AG04450 (cell line): ENCODE measurements at regions not wholly inside any gene's neighbourhood (a gene's known extent, or its start where the extent isn't known, plus 50 kb on each side); places are given as distances from the start of the nearest gene placed in this dataset.

Experiments used
- CTCF ChIA-PET: fragments of 300-600, 350-600 bp; formaldehyde crosslinking; extraction: SDS; loops from one replicate; lab custom pipeline; 2022; ENCODE audit warnings: antibody characterized with exemption, inconsistent platforms; lab: Charles Lee
- POLR2A ChIA-PET: fragments of 350-600 bp; formaldehyde crosslinking; extraction: SDS; loops from one replicate; lab custom pipeline; 2021; ENCODE audit warnings: antibody characterized with exemption, inconsistent platforms; lab: Yijun Ruan, JAX
- DNase-seq: peaks from one replicate; pipeline ENCODE4 v3.0.0-alpha.2; 2011; ENCODE audit warnings: low read depth, low spot score
- H3K27ac ChIP-seq: one replicate; pipeline ENCODE4 v1.5.1; 2012; ENCODE audit warnings: low read depth, low read length, control low read depth
- H3K27me3 ChIP-seq: one replicate; pipeline ENCODE4 v1.6.0; 2012; ENCODE audit warnings: low read length; ENCODE audit not compliant: control insufficient read depth, insufficient read depth
- H3K4me3 ChIP-seq: 2 replicates; pipeline ENCODE4 v1.5.1; 2011; ENCODE audit warnings: mild to moderate bottlenecking, low read depth, low read length, control low read depth
- H3K9me3 ChIP-seq: 2 replicates; pipeline ENCODE4 v1.5.1; 2012; ENCODE audit warnings: low read length; ENCODE audit not compliant: control insufficient read depth, insufficient read depth
- TF ChIP-seq, protein P1 (sequence below): IDR thresholded peaks from 2 replicates; pipeline ENCODE4 v1.5.1; 2011; ENCODE audit warnings: low read depth, low read length, control low read depth, inconsistent platforms

DNA sequence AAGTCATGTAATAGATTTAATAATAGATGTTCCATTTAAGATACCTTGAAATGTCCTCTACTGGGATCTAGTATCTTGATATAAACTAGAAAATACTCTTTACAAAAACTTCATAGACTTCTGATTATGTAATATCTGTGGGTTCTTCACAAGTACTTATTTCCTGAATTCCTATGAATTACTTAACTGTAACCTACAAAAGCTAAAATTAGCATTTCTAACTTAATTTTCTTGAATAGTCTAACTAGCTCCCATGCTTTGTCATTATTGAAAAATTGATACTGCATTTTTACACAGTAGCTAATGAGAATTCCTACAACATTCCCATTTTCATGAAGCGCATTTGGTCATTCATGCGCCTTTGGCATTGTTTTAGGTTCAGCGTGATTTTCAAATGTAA is 1828.2 kb downstream of the MAT2B start:
- TF ChIP-seq, protein P1, sequence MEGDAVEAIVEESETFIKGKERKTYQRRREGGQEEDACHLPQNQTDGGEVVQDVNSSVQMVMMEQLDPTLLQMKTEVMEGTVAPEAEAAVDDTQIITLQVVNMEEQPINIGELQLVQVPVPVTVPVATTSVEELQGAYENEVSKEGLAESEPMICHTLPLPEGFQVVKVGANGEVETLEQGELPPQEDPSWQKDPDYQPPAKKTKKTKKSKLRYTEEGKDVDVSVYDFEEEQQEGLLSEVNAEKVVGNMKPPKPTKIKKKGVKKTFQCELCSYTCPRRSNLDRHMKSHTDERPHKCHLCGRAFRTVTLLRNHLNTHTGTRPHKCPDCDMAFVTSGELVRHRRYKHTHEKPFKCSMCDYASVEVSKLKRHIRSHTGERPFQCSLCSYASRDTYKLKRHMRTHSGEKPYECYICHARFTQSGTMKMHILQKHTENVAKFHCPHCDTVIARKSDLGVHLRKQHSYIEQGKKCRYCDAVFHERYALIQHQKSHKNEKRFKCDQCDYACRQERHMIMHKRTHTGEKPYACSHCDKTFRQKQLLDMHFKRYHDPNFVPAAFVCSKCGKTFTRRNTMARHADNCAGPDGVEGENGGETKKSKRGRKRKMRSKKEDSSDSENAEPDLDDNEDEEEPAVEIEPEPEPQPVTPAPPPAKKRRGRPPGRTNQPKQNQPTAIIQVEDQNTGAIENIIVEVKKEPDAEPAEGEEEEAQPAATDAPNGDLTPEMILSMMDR = no peak
- CTCF ChIA-PET = no interaction called here
- DNase-seq = no peak

DNA sequence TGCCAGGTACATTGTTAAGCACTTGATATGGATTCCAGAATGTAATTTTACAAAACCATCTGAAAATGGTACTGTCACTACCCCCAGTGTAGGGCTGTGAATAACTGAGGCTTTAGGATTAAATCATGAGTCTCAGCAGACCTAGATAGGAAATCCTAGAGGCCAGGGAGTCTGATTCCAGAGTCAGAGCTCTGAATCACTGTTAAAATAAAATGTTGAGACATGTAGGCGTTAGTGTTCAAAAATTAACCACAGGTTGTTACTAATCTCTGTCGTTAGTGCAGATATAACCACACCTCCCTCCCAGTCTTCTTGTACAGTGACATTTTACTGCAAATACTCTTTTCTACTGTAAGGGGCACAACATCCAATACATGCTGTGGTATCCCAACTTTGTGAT is 1828.8 kb downstream of the MAT2B start:
- POLR2A ChIA-PET = no interaction called here
- CTCF ChIA-PET = no interaction called here
- H3K9me3 ChIP-seq = no peaks in the 10 kb centered on the region
- TF ChIP-seq, protein P1 = no peak
- no peak overlapping the region for H3K27ac ChIP-seq
- H3K27me3 ChIP-seq = no peaks in the 10 kb centered on the region
- no peak overlapping the region for H3K4me3 ChIP-seq
- no peak for DNase-seq

More for the DNA sequence above, 1828.2 kb downstream of the MAT2B start:
- H3K27me3 ChIP-seq = no peaks in the 10 kb centered on the region
- no peaks in the 10 kb centered on the region for H3K9me3 ChIP-seq
- H3K4me3 ChIP-seq = no peak overlapping the region
- H3K27ac ChIP-seq = no peak overlapping the region
- POLR2A ChIA-PET = no interaction called here

DNA sequence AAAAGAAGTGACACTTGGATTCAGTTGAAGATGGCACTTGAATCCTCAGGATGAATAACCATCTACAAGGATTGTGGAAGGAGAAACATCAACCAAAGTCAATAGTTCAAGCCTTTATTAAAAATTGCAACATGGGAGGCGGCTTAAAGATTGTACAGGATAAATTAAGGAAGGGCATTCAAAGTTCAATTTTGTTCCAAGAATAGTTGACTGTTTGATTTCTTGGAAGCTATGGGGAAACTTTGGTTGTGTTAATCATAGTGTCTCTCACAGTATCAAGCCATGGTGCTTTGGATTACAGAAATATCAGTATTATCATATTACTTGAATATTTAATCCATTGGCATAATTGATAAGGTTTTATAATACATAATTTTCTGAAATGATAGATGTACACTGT is 1844.3 kb downstream of the MAT2B start:
- H3K27me3 ChIP-seq = no peaks in the 10 kb centered on the region
- TF ChIP-seq, protein P1 = no peak
- POLR2A ChIA-PET = no interaction called here
- no peaks in the 10 kb centered on the region for H3K9me3 ChIP-seq
- H3K4me3 ChIP-seq = no peak overlapping the region
- CTCF ChIA-PET = no interaction called here
- H3K27ac ChIP-seq = no peak overlapping the region
- no peak for DNase-seq

DNA sequence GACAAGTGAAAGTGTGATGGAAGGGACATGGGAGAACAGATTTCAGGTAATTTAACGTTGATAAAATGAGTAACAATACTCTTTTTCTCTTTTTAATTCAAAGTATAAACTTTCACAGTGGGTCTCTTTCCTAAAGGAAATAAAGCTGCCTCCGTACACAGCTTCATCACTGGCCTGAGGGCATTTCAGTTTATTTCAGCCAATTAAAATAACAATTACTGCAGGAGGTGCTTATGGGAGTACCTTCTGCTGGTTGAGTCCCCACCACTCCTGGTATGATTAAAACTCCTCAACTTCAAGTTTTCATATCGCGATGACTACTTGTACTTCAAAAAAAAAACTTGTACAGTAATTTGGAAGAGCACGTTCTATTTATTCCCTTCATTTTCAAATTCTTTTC is 1845.9 kb downstream of the MAT2B start:
- ChIA-PET POLR2A (no interaction called here), CTCF (interaction anchor here (0.6 kb wide), 1 partner anchor 1407 kb away, joined by 3 read pairs; no protein-coding TSS in a partner anchor)
- no peak for DNase-seq
- Histone ChIP-seq H3K4me3 (no peak overlapping the region), H3K9me3 (no peaks in the 10 kb centered on the region), H3K27ac (no peak overlapping the region), H3K27me3 (no peaks in the 10 kb centered on the region)
- TF ChIP-seq, protein P1 = no peak

DNA sequence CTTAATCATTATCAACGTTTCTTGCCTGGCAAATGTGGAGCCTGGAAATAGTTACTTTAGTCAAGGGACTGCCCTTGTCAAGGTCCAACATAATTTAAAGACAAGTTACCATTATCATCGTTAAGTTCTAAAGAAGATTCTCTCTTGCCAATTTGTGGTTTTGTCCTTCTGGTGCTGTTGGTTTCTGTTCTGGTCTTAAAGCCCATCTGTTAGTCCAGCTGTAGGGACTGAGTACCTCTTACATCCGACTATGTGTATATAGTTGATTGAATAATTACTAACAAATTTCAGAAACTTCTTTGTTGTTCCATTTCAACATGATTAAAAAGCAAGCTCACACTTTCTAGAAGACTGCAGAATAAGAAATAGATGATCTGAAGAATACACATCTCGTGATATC is 1854.9 kb downstream of the MAT2B start:
- H3K27me3 ChIP-seq = no peaks in the 10 kb centered on the region
- no peak for DNase-seq
- H3K27ac ChIP-seq = no peak overlapping the region
- no peaks in the 10 kb centered on the region for H3K9me3 ChIP-seq
- ChIA-PET CTCF (no interaction called here), POLR2A (no interaction called here)
- H3K4me3 ChIP-seq = no peak overlapping the region
- TF ChIP-seq, protein P1 = no peak
